ENCODE measurements at regions not wholly inside any gene's neighbourhood (a gene's known extent, or its start where the extent isn't known, plus 50 kb on each side); places are given as distances from the start of the nearest gene placed in this dataset.
"Not testable (repeated sequence)": the region's sequence is repeated elsewhere in the genome, so short reads cannot be mapped to it uniquely, and the experiment has no call there.

DNA sequence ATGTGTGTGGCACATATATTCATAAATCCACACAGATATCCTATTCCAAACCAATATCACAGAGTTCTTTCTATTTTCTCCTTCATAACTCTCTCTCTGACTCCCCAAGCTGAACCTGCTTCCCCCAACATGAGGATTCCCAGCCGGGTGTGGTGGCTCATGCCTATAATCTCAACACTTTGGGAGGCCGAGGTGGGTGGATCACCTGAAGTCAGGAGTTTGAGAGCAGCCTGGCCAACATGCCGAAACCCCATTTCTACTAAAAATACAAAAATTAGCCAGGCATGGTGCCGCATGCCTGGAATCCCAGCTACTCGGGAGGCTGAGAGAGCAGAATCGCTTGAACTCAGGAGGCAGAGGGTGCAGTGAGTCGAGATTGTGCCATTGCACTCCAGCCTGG is 86.3 kb upstream of the GLI2 start:
- TF ChIP-seq, protein P1, sequence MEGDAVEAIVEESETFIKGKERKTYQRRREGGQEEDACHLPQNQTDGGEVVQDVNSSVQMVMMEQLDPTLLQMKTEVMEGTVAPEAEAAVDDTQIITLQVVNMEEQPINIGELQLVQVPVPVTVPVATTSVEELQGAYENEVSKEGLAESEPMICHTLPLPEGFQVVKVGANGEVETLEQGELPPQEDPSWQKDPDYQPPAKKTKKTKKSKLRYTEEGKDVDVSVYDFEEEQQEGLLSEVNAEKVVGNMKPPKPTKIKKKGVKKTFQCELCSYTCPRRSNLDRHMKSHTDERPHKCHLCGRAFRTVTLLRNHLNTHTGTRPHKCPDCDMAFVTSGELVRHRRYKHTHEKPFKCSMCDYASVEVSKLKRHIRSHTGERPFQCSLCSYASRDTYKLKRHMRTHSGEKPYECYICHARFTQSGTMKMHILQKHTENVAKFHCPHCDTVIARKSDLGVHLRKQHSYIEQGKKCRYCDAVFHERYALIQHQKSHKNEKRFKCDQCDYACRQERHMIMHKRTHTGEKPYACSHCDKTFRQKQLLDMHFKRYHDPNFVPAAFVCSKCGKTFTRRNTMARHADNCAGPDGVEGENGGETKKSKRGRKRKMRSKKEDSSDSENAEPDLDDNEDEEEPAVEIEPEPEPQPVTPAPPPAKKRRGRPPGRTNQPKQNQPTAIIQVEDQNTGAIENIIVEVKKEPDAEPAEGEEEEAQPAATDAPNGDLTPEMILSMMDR (IDR thresholded peaks at IDR 0.05; ENCODE audit: low read depth, low read length, poor library complexity, severe bottlenecking): not testable (repeated sequence)
- TF ChIP-seq EZH2phosphoT487 (IDR thresholded peaks at IDR 0.05; ENCODE audit: borderline replicate concordance, low read length): not testable (repeated sequence)
